H1 (cell line): ENCODE measurements at regions not wholly inside any gene's neighbourhood (a gene's known extent, or its start where the extent isn't known, plus 50 kb on each side); places are given as distances from the start of the nearest gene placed in this dataset.

ENCODE experiments used
- CTCF ChIA-PET: fragments of 300-600 bp; sonication (Branson Sonifier 250); formaldehyde crosslinking; loops from one replicate; lab custom pipeline; 2021; ENCODE audit not compliant: partially characterized antibody; lab: Charles Lee
- POLR2A ChIA-PET: fragments of 300-600 bp; sonication (Branson Sonifier 250); formaldehyde crosslinking; loops from one replicate; lab custom pipeline; 2021; ENCODE audit warnings: inconsistent platforms; ENCODE audit not compliant: partially characterized antibody; lab: Charles Lee
- DNase-seq, 2 experiments: peaks; one replicate each; pipeline versions ENCODE4 v3.0.0 to v3.0.0-alpha.2; 2010 to 2022; ENCODE audit warnings: low spot score in 2 of 2, low read depth in 1 of 2, mixed read lengths in 1 of 2
- FAIRE-seq: peaks from 2 replicates; lab custom pipeline; 2011; peaks lifted over from hg19 to GRCh38; lab: Jason Lieb, UNC
- H2AFZ ChIP-seq: 2 replicates; pipeline ENCODE4 v1.8.1; 2012; ENCODE audit warnings: low read length, inconsistent platforms
- H2AK5ac ChIP-seq: 2 replicates; pipeline ENCODE4 v1.6.1; 2013; ENCODE audit warnings: low read depth, low read length
- H2BK120ac ChIP-seq: replicated peaks from 2 replicates; pipeline ENCODE3; 2013; ENCODE audit warnings: low read depth, low read length, inconsistent platforms
- H2BK12ac ChIP-seq: 2 replicates; pipeline ENCODE4 v1.6.1; 2013; ENCODE audit warnings: low read depth, low read length
- H2BK15ac ChIP-seq: 2 replicates; pipeline ENCODE4 v1.6.1; 2013; ENCODE audit warnings: low read length
- H2BK20ac ChIP-seq: 2 replicates; pipeline ENCODE4 v1.6.1; 2013; ENCODE audit warnings: low read length
- H2BK5ac ChIP-seq: 2 replicates; pipeline ENCODE4 v1.6.1; 2013; ENCODE audit warnings: low read depth, low read length
- H3K14ac ChIP-seq: 2 replicates; pipeline ENCODE4 v1.6.1; 2013; ENCODE audit warnings: inconsistent platforms; ENCODE audit not compliant: insufficient read length
- H3K18ac ChIP-seq: 2 replicates; pipeline ENCODE4 v1.6.1; 2013; ENCODE audit warnings: low read length; ENCODE audit errors: extremely low read depth
- H3K23ac ChIP-seq: 2 replicates; pipeline ENCODE4 v1.6.1; 2013; ENCODE audit warnings: inconsistent platforms; ENCODE audit not compliant: insufficient read length
- H3K23me2 ChIP-seq: 2 replicates; pipeline ENCODE4 v1.6.1; 2013; ENCODE audit warnings: low read depth, low read length
- H3K27ac ChIP-seq: 2 replicates; pipeline ENCODE4 v1.6.1; 2011; ENCODE audit warnings: low read depth, low read length, inconsistent platforms
- H3K27me3 ChIP-seq, 4 experiments: replicated peaks in 1 of 4; 1 replicate in 1 of 4; 2 replicates in 3 of 4; pipeline versions ENCODE4 v1.6.1 to v1.8.1; 2011 to 2013; ENCODE audit warnings: low read length in 3 of 4, mild to moderate bottlenecking in 3 of 4, inconsistent platforms in 2 of 4, mixed read lengths in 2 of 4, moderate library complexity in 1 of 4; ENCODE audit not compliant: control insufficient read depth in 3 of 4, insufficient read depth in 3 of 4; ENCODE audit errors: extremely low read depth in 1 of 4
- H3K36me3 ChIP-seq, 4 experiments: 2 replicates each; pipeline versions ENCODE4 v1.6.1 to v1.8.1; 2011 to 2013; ENCODE audit warnings: mild to moderate bottlenecking in 4 of 4, low read length in 3 of 4, moderate library complexity in 2 of 4, control low read depth in 1 of 4, inconsistent platforms in 1 of 4; ENCODE audit not compliant: insufficient read depth in 4 of 4, control insufficient read depth in 2 of 4
- H3K4ac ChIP-seq: replicated peaks from 2 replicates; pipeline ENCODE3; 2013; ENCODE audit warnings: low read length, low read depth, mixed read lengths, inconsistent platforms; ENCODE audit not compliant: insufficient read length
- H3K4me1 ChIP-seq, 4 experiments: replicated peaks in 1 of 4; 1 replicate in 1 of 4; 2 replicates in 3 of 4; pipeline versions ENCODE4 v1.6.1 to v1.8.1; 2011 to 2013; ENCODE audit warnings: low read length in 3 of 4, inconsistent platforms in 2 of 4, mixed read lengths in 1 of 4; ENCODE audit not compliant: insufficient read depth in 4 of 4, control insufficient read depth in 3 of 4
- H3K4me2 ChIP-seq, 2 experiments: 2 replicates each; pipeline versions ENCODE4 v1.6.1 to v1.8.1; 2011 to 2013; ENCODE audit warnings: low read depth in 2 of 2, low read length in 2 of 2, control low read depth in 1 of 2, inconsistent platforms in 1 of 2, mild to moderate bottlenecking in 1 of 2; ENCODE audit not compliant: insufficient read depth in 1 of 2
- H3K4me3 ChIP-seq, 4 experiments: fragments of 200-600, 300-600 bp in 1 of 4; sonication (generic), shearing (Covaris generic), sonication (Bioruptor Twin) in 1 of 4; 2 replicates each; pipeline versions ENCODE4 v1.5.1 to v1.8.1; 2011 to 2016; ENCODE audit warnings: low read length in 4 of 4, low read depth in 3 of 4, control low read depth in 2 of 4, inconsistent platforms in 2 of 4, mild to moderate bottlenecking in 2 of 4, mixed read lengths in 1 of 4, moderate library complexity in 1 of 4; ENCODE audit not compliant: insufficient read depth in 2 of 4; ENCODE audit errors: extremely low read depth in 1 of 4
- H3K56ac ChIP-seq: replicated peaks from 2 replicates; pipeline ENCODE3; 2013; ENCODE audit warnings: low read depth, mild to moderate bottlenecking, mixed read lengths, low read length, inconsistent platforms; ENCODE audit not compliant: insufficient read length
- H3K79me1 ChIP-seq: 2 replicates; pipeline ENCODE4 v1.6.1; 2013; ENCODE audit warnings: low read depth, low read length, control low read depth
- H3K79me2 ChIP-seq, 2 experiments: 2 replicates each; pipeline versions ENCODE4 v1.6.1 to v1.8.1; 2012 to 2013; ENCODE audit warnings: low read length in 2 of 2, mild to moderate bottlenecking in 2 of 2, inconsistent platforms in 1 of 2; ENCODE audit not compliant: insufficient read depth in 2 of 2, control insufficient read depth in 1 of 2
- H3K9ac ChIP-seq, 4 experiments: replicated peaks in 1 of 4; 1 replicate in 1 of 4; 2 replicates in 3 of 4; pipeline versions ENCODE4 v1.6.1 to v1.8.1; 2011 to 2013; ENCODE audit warnings: low read depth in 3 of 4, low read length in 3 of 4, control low read depth in 2 of 4, mild to moderate bottlenecking in 2 of 4, moderate library complexity in 2 of 4, inconsistent platforms in 1 of 4; ENCODE audit errors: extremely low read depth in 1 of 4
- H3K9me3 ChIP-seq, 2 experiments: 2 replicates each; pipeline versions ENCODE4 v1.6.1 to v1.8.1; 2012 to 2013; ENCODE audit warnings: mild to moderate bottlenecking in 2 of 2, moderate library complexity in 2 of 2, control low read depth in 1 of 2, inconsistent platforms in 1 of 2, low read depth in 1 of 2, low read length in 1 of 2, mixed read lengths in 1 of 2; ENCODE audit not compliant: insufficient read depth in 2 of 2
- H4K20me1 ChIP-seq, 2 experiments: replicated peaks in 1 of 2; 2 replicates each; pipeline versions ENCODE3 to v1.8.1; 2011 to 2013; ENCODE audit warnings: inconsistent platforms in 2 of 2, low read length in 2 of 2, mild to moderate bottlenecking in 1 of 2; ENCODE audit not compliant: insufficient read depth in 2 of 2, control insufficient read depth in 1 of 2
- H4K5ac ChIP-seq: 2 replicates; pipeline ENCODE4 v1.6.1; 2013; ENCODE audit warnings: low read length, low read depth, mixed read lengths, inconsistent platforms; ENCODE audit not compliant: insufficient read length
- H4K8ac ChIP-seq: 2 replicates; pipeline ENCODE4 v1.8.0; 2013; ENCODE audit warnings: mild to moderate bottlenecking, moderate library complexity, low read length, inconsistent platforms; ENCODE audit not compliant: insufficient read depth; ENCODE audit errors: extremely low read depth
- H4K91ac ChIP-seq: replicated peaks from 2 replicates; pipeline ENCODE3; 2013; ENCODE audit warnings: low read length, mixed read lengths, inconsistent platforms; ENCODE audit not compliant: insufficient read length
- SIRT6 ChIP-seq: IDR thresholded peaks from one replicate; pipeline ENCODE4 v1.7.1; 2012; ENCODE audit warnings: low read length, inconsistent platforms
- SIX5 ChIP-seq: IDR thresholded peaks from 2 replicates; pipeline ENCODE4 v1.6.1; 2011; ENCODE audit warnings: mild to moderate bottlenecking, low read depth, low read length
- SRF ChIP-seq: IDR thresholded peaks from 2 replicates; pipeline ENCODE4 v1.6.1; 2011; ENCODE audit warnings: mild to moderate bottlenecking, low read depth, low read length, moderate library complexity
- WGBS, 2 experiments: shearing (Covaris generic) in 1 of 2; methylation state at CpG; one replicate each; pipeline versions ENCODE4 v1.1.6 to v1.1.7; 2013 to 2015; ENCODE audit warnings: low lambda C conversion rate in 2 of 2, mixed read lengths in 2 of 2, inconsistent platforms in 1 of 2, low coverage in 1 of 2, missing lambda C conversion rate in 1 of 2; ENCODE audit not compliant: insufficient replicate concordance in 2 of 2, insufficient coverage in 1 of 2, insufficient read length in 1 of 2; ENCODE audit errors: extremely low coverage in 1 of 2, missing lambda C conversion rate in 1 of 2; 5-methylcytosine and 5-hydroxymethylcytosine counted together
- TF ChIP-seq, protein P1 (sequence below): IDR thresholded peaks from 2 replicates; pipeline ENCODE4 v1.6.1; 2011; ENCODE audit warnings: low read depth, mild to moderate bottlenecking, low read length; ENCODE audit not compliant: insufficient read depth

DNA sequence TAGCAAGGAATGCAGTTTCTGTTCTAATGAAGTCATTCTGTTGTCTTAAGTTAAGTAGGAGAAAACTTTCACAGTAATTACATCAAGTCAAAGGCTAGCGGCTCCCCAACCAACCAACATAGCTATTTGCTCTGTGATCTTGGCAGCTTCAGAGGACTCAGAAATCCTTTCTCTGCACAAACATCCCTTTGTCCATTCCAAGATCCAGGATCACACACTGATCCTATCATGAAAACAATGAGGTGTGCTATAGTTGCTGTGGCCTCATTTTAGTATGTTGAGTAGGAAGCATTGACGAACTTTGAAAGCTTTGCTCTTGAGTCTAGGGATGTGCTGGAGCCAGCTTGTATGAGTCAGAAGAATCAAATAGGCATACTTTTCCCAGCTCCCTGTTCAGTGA, 218.2 kb upstream of the PRSS58 start:
- H3K23me2 ChIP-seq, result no peaks in the 10 kb centered on the region
- H3K27ac ChIP-seq, result no peak overlapping the region
- H3K14ac ChIP-seq, result no peak overlapping the region
- H3K4ac ChIP-seq, result no peak overlapping the region
- H3K23ac ChIP-seq, result no peak overlapping the region
- no peak for DNase-seq
- H3K79me2 ChIP-seq, result no peaks in the 10 kb centered on the region
- no peak overlapping the region for H2AK5ac ChIP-seq
- no peak overlapping the region for H2AFZ ChIP-seq
- H4K5ac ChIP-seq, result no peak overlapping the region
- no peak overlapping the region for H4K8ac ChIP-seq
- no peaks in the 10 kb centered on the region for H3K79me1 ChIP-seq
- H2BK12ac ChIP-seq, result no peak overlapping the region
- H3K4me2 ChIP-seq, result no peak overlapping the region
- POLR2A ChIA-PET, result no interaction called here
- no peaks in the 10 kb centered on the region for H3K27me3 ChIP-seq
- H2BK20ac ChIP-seq, result no peak overlapping the region
- H2BK5ac ChIP-seq, result no peak overlapping the region
- no peaks in the 10 kb centered on the region for H4K20me1 ChIP-seq
- no peaks in the 10 kb centered on the region for H3K36me3 ChIP-seq
- CTCF ChIA-PET, result interaction anchor here (0.7 to 32.4 kb wide), 11 partner anchors 5 to 764 kb away, joined by 3 to 682 read pairs (median 199); no protein-coding TSS in a partner anchor
- H3K18ac ChIP-seq, result no peak overlapping the region
- 95% methylated on average over 2 of the region's 2 CpGs; no CpG with 5 or more reads in 1 of the 2 experiments for WGBS, 2 experiments
- H2BK120ac ChIP-seq, result no peak overlapping the region
- H2BK15ac ChIP-seq, result no peak overlapping the region
- no peak for FAIRE-seq
- no peak overlapping the region for H4K91ac ChIP-seq
- no peak for TF ChIP-seq SIX5
- no peak for TF ChIP-seq SIRT6
- TF ChIP-seq, protein P1, sequence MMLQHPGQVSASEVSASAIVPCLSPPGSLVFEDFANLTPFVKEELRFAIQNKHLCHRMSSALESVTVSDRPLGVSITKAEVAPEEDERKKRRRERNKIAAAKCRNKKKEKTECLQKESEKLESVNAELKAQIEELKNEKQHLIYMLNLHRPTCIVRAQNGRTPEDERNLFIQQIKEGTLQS, result no peak
- no peak for TF ChIP-seq SRF
- no peaks in the 10 kb centered on the region for H3K4me1 ChIP-seq
- no peak overlapping the region for H3K9ac ChIP-seq
- H3K4me3 ChIP-seq, result no peak overlapping the region
- no peak overlapping the region for H3K56ac ChIP-seq
- no peaks in the 10 kb centered on the region for H3K9me3 ChIP-seq
